ENCODE measurements at regions not wholly inside any gene's neighbourhood (a gene's known extent, or its start where the extent isn't known, plus 50 kb on each side); places are given as distances from the start of the nearest gene placed in this dataset.

GRCh38 chr3:132821314-132821713, 99.1 kb upstream of the NPHP3 start:
- DNase-seq = no peak

DNA sequence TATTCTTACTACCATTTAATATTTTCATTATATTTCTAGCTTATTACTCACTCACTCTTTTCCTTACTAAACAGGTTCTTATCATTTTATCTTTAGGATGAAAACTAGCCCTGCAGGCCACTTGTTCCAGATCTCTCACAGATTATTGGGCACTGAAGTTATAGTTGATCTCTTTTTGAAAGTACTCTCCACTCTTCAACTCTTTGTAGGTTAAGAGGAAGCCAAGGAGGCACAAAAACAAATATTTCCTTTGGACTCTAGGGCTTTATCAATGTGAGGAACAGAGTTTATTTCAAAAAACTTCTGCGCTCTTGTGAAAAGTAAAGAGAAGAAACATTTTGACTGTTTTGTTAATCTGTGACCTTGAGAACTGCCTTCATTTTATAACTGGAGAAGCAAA, 96.0 kb upstream of the NPHP3 start:
- DNase-seq = no peak

DNA sequence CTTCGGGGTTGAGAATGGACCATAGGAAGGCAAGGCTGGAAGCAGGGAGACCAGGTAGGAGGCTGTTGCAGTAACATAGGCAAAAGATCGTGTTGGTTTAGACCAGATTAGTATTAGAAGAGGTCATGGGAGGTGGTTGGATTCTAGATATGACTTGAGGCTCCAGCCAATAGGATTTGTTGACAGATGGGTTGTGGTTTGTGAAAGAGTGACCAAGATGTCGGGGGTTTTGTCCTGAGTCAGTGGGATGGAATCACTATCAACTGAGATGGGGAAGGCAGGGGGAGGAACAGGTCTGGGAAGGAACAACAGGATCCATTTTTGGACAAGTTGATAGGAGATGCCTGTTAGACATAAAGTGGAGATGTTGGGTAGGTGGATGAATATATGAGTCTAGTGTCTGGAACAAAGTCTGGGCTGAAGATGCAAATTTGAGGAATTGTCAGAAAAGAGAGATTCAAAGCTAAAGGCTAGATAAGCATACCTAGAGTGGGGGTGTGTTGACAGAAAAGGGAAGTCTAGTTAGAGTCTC, 95.5 kb upstream of the NPHP3 start:
- DNase-seq = no peak

GRCh38 chr3:132805071-132805470, 82.9 kb upstream of the NPHP3 start:
- no peak for DNase-seq

GRCh38 chr3:132804498-132804897, 82.3 kb upstream of the NPHP3 start:
- no peak for DNase-seq

DNA sequence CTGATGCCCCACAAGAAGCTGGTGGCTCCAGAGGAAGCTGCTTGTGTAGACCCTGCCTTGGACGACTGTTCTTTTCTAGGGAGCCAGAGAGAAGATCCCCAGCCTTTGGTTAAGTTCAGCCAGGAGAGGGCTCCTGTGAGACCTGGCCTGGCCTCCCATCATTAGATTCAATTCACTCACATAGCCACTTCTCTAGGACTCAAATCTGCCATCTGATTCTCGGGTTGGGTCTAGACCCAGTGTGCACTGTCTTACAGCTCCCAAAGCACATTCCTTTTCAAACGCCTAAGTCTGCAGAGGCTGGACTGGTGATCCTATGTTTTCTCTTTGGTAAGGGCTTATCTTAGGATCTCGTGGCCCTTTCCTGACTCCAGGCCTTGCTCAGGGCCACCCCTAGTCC, 81.7 kb upstream of the NPHP3 start:
- DNase-seq = no peak

GRCh38 chr3:132800958-132801357, 78.7 kb upstream of the NPHP3 start:
- DNase-seq = no peak

GRCh38 chr3:132790806-132791205, 68.6 kb upstream of the NPHP3 start:
- DNase-seq = no peak

- no peak for DNase-seq
These were observed 67.8 kb upstream of the NPHP3 start for GRCh38 chr3:132789959-132790358.

DNA sequence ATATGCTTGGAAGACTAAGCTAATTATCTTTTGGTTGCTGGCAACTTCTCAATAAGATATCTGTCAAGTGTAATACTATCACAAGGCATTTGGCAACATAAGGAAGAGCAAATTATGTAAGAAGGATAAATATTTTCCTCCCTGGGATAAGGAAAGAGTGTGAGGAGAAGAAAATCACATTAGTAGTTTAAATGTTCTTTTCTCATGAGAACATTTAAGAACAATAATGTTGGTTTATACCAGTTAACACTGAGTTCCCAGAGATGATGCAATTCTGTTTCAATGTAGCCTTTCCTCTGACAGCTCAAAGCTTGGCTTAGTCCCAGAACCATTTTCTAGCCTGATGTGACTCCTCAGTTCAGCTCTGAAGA, 66.1 kb upstream of the NPHP3 start:
- peak; percentile 0 for DNase-seq

GRCh38 chr3:132787616-132788300, 65.5 kb upstream of the NPHP3 start:
- peak; percentile 0 for DNase-seq

- no peak for DNase-seq
These were observed 64.7 kb upstream of the NPHP3 start for GRCh38 chr3:132786890-132787289.

- no peak for DNase-seq
These were observed 63.1 kb upstream of the NPHP3 start for GRCh38 chr3:132785292-132785691.

GRCh38 chr3:132784502-132785025, 62.4 kb upstream of the NPHP3 start:
- DNase-seq = no peak

GRCh38 chr3:132783152-132783551, 60.9 kb upstream of the NPHP3 start:
- no peak for DNase-seq

GRCh38 chr3:132781922-132782321, 59.7 kb upstream of the NPHP3 start:
- DNase-seq = no peak

DNA sequence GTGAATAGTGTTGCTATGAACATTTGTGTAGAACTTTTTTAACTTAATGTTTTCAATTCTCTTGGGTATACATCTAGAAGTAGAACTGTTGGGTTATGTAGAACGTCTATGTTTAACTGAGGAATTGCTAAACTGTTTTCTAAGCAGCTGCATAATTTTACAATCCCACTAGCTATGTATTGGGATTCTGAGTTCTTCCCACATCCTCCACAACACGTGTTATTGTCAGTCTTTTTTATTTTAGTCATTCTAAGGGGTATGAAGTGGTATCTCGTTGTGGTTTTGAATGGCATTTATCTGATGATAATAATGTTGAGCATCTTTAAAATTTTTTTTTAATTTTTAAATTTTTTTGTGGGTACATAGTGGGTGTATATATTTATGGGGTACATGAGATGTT, 55.0 kb upstream of the NPHP3 start:
- no peak for DNase-seq

GRCh38 chr3:132773071-132773619, 50.9 kb upstream of the NPHP3 start:
- no peak for DNase-seq

DNA sequence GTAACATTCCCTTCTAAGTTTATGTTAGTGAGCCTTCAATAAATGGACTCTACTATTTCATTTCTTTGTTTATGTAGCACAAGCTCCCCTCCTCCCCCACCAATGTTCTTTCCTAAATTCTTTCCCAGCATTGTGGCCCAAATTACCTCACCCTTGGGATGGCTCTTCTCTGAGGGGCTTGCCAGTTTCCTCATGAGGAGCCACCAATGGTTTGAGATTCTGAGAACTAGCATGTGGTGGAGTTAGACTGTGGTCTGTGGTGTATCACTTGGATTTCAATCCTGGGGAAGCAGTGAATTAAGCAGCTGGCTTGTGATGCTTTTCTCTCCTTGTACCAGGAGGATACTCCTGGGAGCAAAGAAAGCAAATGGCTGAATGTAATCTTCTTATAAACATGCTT, 50.0 kb upstream of the NPHP3 start:
- DNase-seq = no peak

All from NCI-H345 (cell line).